Hepatocyte (in vitro differentiated cells): ENCODE measurements at regions not wholly inside any gene's neighbourhood (a gene's known extent, or its start where the extent isn't known, plus 50 kb on each side); places are given as distances from the start of the nearest gene placed in this dataset.
"Not testable (repeated sequence)": the region's sequence is repeated elsewhere in the genome, so short reads cannot be mapped to it uniquely, and the experiment has no call there.

Experiments
- DNase-seq: peaks from one replicate; pipeline ENCODE4 v3.0.0-alpha.2; 2016; ENCODE audit warnings: low spot score
- H2AFZ ChIP-seq: fragments of 200-600 bp; sonication (generic); 2 replicates; pipeline ENCODE4 v1.6.0; 2016; ENCODE audit warnings: antibody characterized with exemption, mild to moderate bottlenecking
- H3K27ac ChIP-seq: fragments of 200-600 bp; sonication (generic); 2 replicates; pipeline ENCODE4 v1.5.1; 2016; ENCODE audit warnings: mild to moderate bottlenecking
- H3K27me3 ChIP-seq: fragments of 200-600 bp; sonication (generic); 2 replicates; pipeline ENCODE4 v1.6.1; 2016
- H3K36me3 ChIP-seq: fragments of 200-600 bp; sonication (generic); replicated peaks from 2 replicates; pipeline ENCODE4 v1.5.1; 2016; ENCODE audit warnings: low read depth; ENCODE audit not compliant: insufficient read depth
- H3K4me1 ChIP-seq: fragments of 200-600 bp; sonication (generic); 2 replicates; pipeline ENCODE4 v1.5.1; 2016; ENCODE audit warnings: mild to moderate bottlenecking, moderate library complexity; ENCODE audit not compliant: insufficient read depth
- H3K4me2 ChIP-seq: fragments of 200-600 bp; sonication (generic); 2 replicates; pipeline ENCODE4 v1.6.0; 2016
- H3K4me3 ChIP-seq: fragments of 200-600 bp; sonication (generic); 2 replicates; pipeline ENCODE4 v1.5.1; 2016; ENCODE audit warnings: mild to moderate bottlenecking
- H3K79me2 ChIP-seq: fragments of 200-600 bp; sonication (generic); 2 replicates; pipeline ENCODE4 v1.6.0; 2017; ENCODE audit warnings: mild to moderate bottlenecking
- H3K9me2 ChIP-seq: fragments of 200-600 bp; sonication (generic); replicated peaks from 2 replicates; pipeline ENCODE4 v1.6.0; 2017; ENCODE audit warnings: mild to moderate bottlenecking; ENCODE audit not compliant: insufficient read depth
- H3K9me3 ChIP-seq: fragments of 200-600 bp; sonication (generic); 2 replicates; pipeline ENCODE4 v1.5.1; 2016; ENCODE audit warnings: low read depth, mild to moderate bottlenecking
- H4K20me1 ChIP-seq: fragments of 200-600 bp; sonication (generic); 2 replicates; pipeline ENCODE4 v1.6.0; 2016; ENCODE audit warnings: mild to moderate bottlenecking; ENCODE audit not compliant: insufficient read depth, poor library complexity, severe bottlenecking
- CTCF ChIP-seq: fragments of 200-600 bp; sonication (generic); IDR thresholded peaks from 2 replicates; pipeline ENCODE4 v1.5.1; 2016; ENCODE audit warnings: antibody characterized with exemption, mild to moderate bottlenecking; ENCODE audit not compliant: poor library complexity
- EZH2 ChIP-seq: fragments of 200-600 bp; sonication (generic); IDR thresholded peaks from 2 replicates; pipeline ENCODE4 v1.6.1; 2016; ENCODE audit warnings: antibody characterized with exemption, mild to moderate bottlenecking, borderline replicate concordance
- EZH2phosphoT487 ChIP-seq: fragments of 200-600 bp; sonication (generic); IDR thresholded peaks from one replicate; pipeline ENCODE4 v1.6.1; 2018; ENCODE audit warnings: antibody characterized with exemption, mild to moderate bottlenecking, low read depth, moderate library complexity; ENCODE audit not compliant: unreplicated experiment, severe bottlenecking
- WGBS: methylation state at CpG from one replicate; pipeline ENCODE4 v1.1.6; 2016; ENCODE audit warnings: low lambda C conversion rate; ENCODE audit errors: missing lambda C conversion rate; 5-methylcytosine and 5-hydroxymethylcytosine counted together

DNA sequence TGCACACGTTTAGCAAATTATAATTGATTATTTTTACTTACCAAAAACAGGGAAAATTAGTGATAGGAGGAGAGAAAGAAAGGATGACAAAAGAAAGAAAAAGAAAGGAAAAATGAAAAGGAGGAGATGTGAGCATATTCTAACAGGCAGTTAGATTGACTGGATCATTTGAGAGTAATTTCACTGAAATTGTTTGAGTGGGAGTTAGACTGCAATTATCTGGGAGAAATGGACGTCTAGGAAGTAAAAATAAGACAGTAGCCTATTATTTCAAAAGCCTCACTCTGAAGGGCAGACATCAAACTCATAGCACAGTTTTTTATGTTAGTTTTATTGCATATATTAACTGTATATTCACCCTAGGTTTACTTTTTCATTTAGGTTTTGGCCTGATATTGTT is 272.8 kb upstream of the POU1F1 start:
- Histone ChIP-seq H3K9me2 (no peaks in the 10 kb centered on the region), H3K9me3 (no peaks in the 10 kb centered on the region), H3K36me3 (no peaks in the 10 kb centered on the region), H2AFZ (no peak overlapping the region), H3K4me3 (no peak overlapping the region), H3K27me3 (no peaks in the 10 kb centered on the region), H3K4me1 (peaks cover 3% of the 10 kb centered on the region), H3K79me2 (no peaks in the 10 kb centered on the region), H3K27ac (no peak overlapping the region), H4K20me1 (no peaks in the 10 kb centered on the region), H3K4me2 (no peak overlapping the region)
- TF ChIP-seq EZH2 (no peak), EZH2phosphoT487 (no peak), CTCF (no peak)
- WGBS, result 70% methylated on average over 2 of the region's 2 CpGs
- DNase-seq, result no peak

DNA sequence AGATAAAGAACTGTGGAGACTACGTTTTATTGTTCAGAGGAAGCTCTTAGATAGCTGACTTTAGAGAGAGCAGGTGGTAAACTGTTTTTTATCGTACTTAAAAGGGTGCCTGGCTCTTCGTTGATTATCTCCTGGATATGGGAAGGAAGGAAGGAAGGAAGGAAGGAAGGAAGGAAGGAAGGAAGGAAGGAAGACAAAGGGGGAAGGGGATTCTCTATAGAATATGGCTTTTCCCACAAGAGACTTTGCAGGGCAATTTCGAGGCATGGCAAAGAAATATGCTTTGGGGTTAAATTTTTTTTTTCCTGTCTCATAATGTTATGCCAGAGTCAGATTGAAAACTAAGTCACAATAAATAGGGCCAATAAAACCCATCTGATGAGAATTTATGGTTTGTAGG is 271.9 kb upstream of the POU1F1 start:
- H4K20me1 ChIP-seq, result no peaks in the 10 kb centered on the region
- H2AFZ ChIP-seq, result no peak overlapping the region
- H3K27me3 ChIP-seq, result no peaks in the 10 kb centered on the region
- H3K4me2 ChIP-seq, result no peak overlapping the region
- H3K27ac ChIP-seq, result no peak overlapping the region
- no peak overlapping the region for H3K4me3 ChIP-seq
- no peaks in the 10 kb centered on the region for H3K79me2 ChIP-seq
- peaks cover 1% of the 10 kb centered on the region for H3K4me1 ChIP-seq
- H3K9me2 ChIP-seq, result no peaks in the 10 kb centered on the region
- no peak for DNase-seq
- WGBS, result 53% methylated on average over 4 of the region's 4 CpGs
- no peaks in the 10 kb centered on the region for H3K9me3 ChIP-seq
- H3K36me3 ChIP-seq, result no peaks in the 10 kb centered on the region
- TF ChIP-seq EZH2phosphoT487, result no peak
- TF ChIP-seq EZH2, result no peak
- no peak for TF ChIP-seq CTCF

DNA sequence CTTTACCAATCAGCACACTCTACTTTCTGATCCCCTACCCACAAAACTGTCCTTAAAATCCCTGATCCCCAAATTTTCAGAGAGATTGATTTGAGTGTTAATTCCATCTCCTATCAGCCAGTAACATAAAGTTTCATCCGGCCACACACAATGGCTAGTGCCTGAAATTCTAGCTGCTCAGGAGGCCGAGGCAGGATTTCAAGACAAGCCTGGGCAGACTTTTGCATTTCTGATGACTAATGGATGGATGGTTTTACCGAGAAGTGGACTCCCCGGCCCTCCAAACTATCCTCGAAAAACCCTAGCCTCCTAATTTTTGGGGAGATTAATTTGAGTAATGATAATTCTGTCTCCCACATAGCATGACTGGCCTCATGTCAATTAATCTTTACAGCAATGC is 269.8 kb upstream of the POU1F1 start:
- H3K9me3 ChIP-seq, result no peaks in the 10 kb centered on the region
- H3K79me2 ChIP-seq, result no peaks in the 10 kb centered on the region
- TF ChIP-seq CTCF, result no peak
- no peak for TF ChIP-seq EZH2phosphoT487
- TF ChIP-seq EZH2, result no peak
- no peak overlapping the region for H2AFZ ChIP-seq
- WGBS, result 88% methylated on average over 5 of the region's 5 CpGs
- H3K4me3 ChIP-seq, result no peak overlapping the region
- H3K9me2 ChIP-seq, result no peaks in the 10 kb centered on the region
- no peak overlapping the region for H3K27ac ChIP-seq
- no peaks in the 10 kb centered on the region for H4K20me1 ChIP-seq
- no peak for DNase-seq
- H3K27me3 ChIP-seq, result no peaks in the 10 kb centered on the region
- no peaks in the 10 kb centered on the region for H3K4me1 ChIP-seq
- no peaks in the 10 kb centered on the region for H3K36me3 ChIP-seq
- H3K4me2 ChIP-seq, result no peak overlapping the region

DNA sequence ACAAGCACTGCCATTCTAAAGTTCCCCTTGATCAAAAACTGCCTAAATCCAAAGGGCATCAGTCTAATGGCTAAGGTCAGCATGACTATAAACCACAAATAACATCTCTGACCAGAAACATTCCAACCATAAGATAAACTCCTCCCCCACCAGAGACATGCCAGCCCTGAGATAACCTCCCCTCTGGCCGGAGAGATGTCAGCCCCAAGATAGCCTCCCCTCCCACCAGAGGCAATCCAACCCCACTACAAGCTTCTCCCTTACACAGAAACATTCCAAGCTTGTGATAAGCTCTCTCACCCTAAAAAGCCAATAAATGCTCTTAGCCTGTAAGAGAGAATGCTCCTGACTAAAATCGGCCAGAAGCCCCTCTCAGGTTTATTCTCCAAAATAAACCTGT is 267.0 kb upstream of the POU1F1 start:
- H3K27ac ChIP-seq, H3K9me2 ChIP-seq, H3K27me3 ChIP-seq, H3K4me3 ChIP-seq, H3K9me3 ChIP-seq, H3K79me2 ChIP-seq, DNase-seq, H3K4me1 ChIP-seq, H3K36me3 ChIP-seq, H4K20me1 ChIP-seq, H3K4me2 ChIP-seq, H2AFZ ChIP-seq: not testable (repeated sequence)
- WGBS, result 46% methylated on average over 2 of the region's 2 CpGs
